HEK293 (cell line): ENCODE measurements at regions not wholly inside any gene's neighbourhood (a gene's known extent, or its start where the extent isn't known, plus 50 kb on each side); places are given as distances from the start of the nearest gene placed in this dataset.

Experiments used
- CTCF ChIP-seq: fragments of 450-650 bp; formaldehyde crosslinking; IDR thresholded peaks from 2 replicates; pipeline ENCODE4 v1.5.1; 2016; ENCODE audit warnings: missing biosample characterization, missing genetic modification characterization
- ZBTB7A ChIP-seq: fragments of 450-650 bp; formaldehyde crosslinking; IDR thresholded peaks from 2 replicates; pipeline ENCODE4 v1.5.1; 2016; ENCODE audit warnings: low read depth, missing biosample characterization, missing genetic modification characterization
- ZNF132 ChIP-seq: fragments of 450-650 bp; formaldehyde crosslinking; IDR thresholded peaks from 2 replicates; pipeline ENCODE4 v1.5.1; 2017; ENCODE audit warnings: missing biosample characterization, missing genetic modification characterization, borderline replicate concordance

DNA sequence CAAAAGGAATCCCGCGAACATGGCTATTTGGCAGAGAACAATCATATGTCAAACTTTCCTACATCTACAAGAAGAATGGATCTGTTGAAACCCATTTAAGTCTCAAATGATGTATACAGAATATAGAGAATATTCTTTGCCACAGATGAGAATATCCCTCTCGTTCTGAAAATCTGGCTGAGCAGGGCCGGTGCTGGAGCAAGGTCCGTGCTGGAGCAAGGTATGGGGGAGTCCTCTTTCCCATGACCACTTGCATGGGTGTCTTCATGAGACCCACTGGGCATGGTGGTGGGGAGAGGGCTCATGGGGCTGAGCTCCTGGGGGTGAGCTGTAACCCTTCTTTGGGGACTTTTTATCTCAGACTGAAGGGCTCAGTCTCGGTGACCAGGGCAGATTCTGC lies 440.9 kb downstream of the SOX9 start:
- TF ChIP-seq ZBTB7A (tag by site-specific recombination) = no peak
- no peak for TF ChIP-seq ZNF132 (tag by site-specific recombination)
- no peak for TF ChIP-seq CTCF (tag by site-specific recombination)
